PC-9 (cell line): ENCODE measurements at regions not wholly inside any gene's neighbourhood (a gene's known extent, or its start where the extent isn't known, plus 50 kb on each side); places are given as distances from the start of the nearest gene placed in this dataset.

Experiments
- BruUV-seq: library from RNA; stranded (reverse); fragments of 400-500 nt; replicated peaks from 2 replicates; lab custom pipeline; 2021; lab: Mats Ljungman, UMichigan
- CTCF ChIA-PET: fragments of 300-600 bp; sonication (Branson Sonifier 250); formaldehyde crosslinking; loops from one replicate; lab custom pipeline; 2022; ENCODE audit warnings: antibody characterized with exemption; lab: Charles Lee
- POLR2A ChIA-PET: fragments of 300-600 bp; sonication (Branson Sonifier 250); formaldehyde crosslinking; loops from one replicate; lab custom pipeline; 2022; ENCODE audit warnings: antibody characterized with exemption; ENCODE audit not compliant: unreplicated experiment; lab: Charles Lee
- DNase-seq, 2 experiments: peaks; one replicate each; pipeline versions ENCODE4 v3.0.0 to v3.0.0-alpha.2; 2015 to 2022; ENCODE audit warnings: mixed read lengths in 1 of 2
- H2AFZ ChIP-seq: fragments of 200-600 bp; sonication (generic); 2 replicates; pipeline ENCODE4 v1.8.1; 2017; ENCODE audit warnings: antibody characterized with exemption
- H3F3A ChIP-seq: fragments of 200-600 bp; sonication (generic); 2 replicates; pipeline ENCODE4 v1.8.1; 2017; ENCODE audit warnings: antibody characterized with exemption, mild to moderate bottlenecking, low read depth; ENCODE audit not compliant: insufficient read depth
- H3K27ac ChIP-seq: fragments of 200-600 bp; sonication (generic); 2 replicates; pipeline ENCODE4 v1.6.1; 2016; ENCODE audit warnings: mixed run types
- H3K27me3 ChIP-seq: fragments of 200-600 bp; sonication (generic); 2 replicates; pipeline ENCODE4 v1.6.1; 2016; ENCODE audit warnings: low read depth, mixed run types; ENCODE audit not compliant: insufficient read depth
- H3K36me3 ChIP-seq: fragments of 200-600 bp; sonication (generic); 2 replicates; pipeline ENCODE4 v1.6.1; 2016; ENCODE audit warnings: low read depth, mixed run types
- H3K4me1 ChIP-seq: fragments of 200-600 bp; sonication (generic); replicated peaks from 2 replicates; pipeline ENCODE4 v1.6.1; 2016; ENCODE audit warnings: mixed run types; ENCODE audit not compliant: insufficient read depth
- H3K4me2 ChIP-seq: fragments of 200-600 bp; sonication (generic); 2 replicates; pipeline ENCODE4 v1.6.1; 2017; ENCODE audit warnings: mixed run types
- H3K4me3 ChIP-seq: fragments of 200-600 bp; sonication (generic); 2 replicates; pipeline ENCODE4 v1.6.1; 2016; ENCODE audit warnings: mixed run types
- H3K79me2 ChIP-seq: fragments of 200-600 bp; sonication (generic); 2 replicates; pipeline ENCODE4 v1.6.1; 2017; ENCODE audit warnings: low read depth, mixed run types
- H3K9me2 ChIP-seq: fragments of 200-600 bp; sonication (generic); 2 replicates; pipeline ENCODE4 v1.8.1; 2017; ENCODE audit warnings: mild to moderate bottlenecking; ENCODE audit not compliant: insufficient read depth
- H3K9me3 ChIP-seq: fragments of 200-600 bp; sonication (generic); 2 replicates; pipeline ENCODE4 v1.8.1; 2016; ENCODE audit warnings: low read depth; ENCODE audit not compliant: insufficient read depth
- H4K20me1 ChIP-seq: fragments of 200-600 bp; sonication (generic); 2 replicates; pipeline ENCODE4 v1.8.1; 2017; ENCODE audit not compliant: insufficient read depth
- EZH2 ChIP-seq: fragments of 200-600 bp; sonication (generic); IDR thresholded peaks from 2 replicates; pipeline ENCODE4 v1.8.0; 2017; ENCODE audit warnings: antibody characterized with exemption, low read depth
- intact Hi-C: fragments of 100-400 bp; cut with micrococcal nuclease; formaldehyde crosslinking; loops from one replicate; pipeline ENCODE4 v1.10.0; 2022; ENCODE audit not compliant: unreplicated experiment
- TF ChIP-seq, protein P1 (sequence below): fragments of 200-600 bp; sonication (generic); conservative IDR thresholded peaks from 2 replicates; pipeline ENCODE4 v1.6.1; 2017; ENCODE audit warnings: mixed run types, antibody characterized with exemption, mild to moderate bottlenecking, moderate library complexity

DNA sequence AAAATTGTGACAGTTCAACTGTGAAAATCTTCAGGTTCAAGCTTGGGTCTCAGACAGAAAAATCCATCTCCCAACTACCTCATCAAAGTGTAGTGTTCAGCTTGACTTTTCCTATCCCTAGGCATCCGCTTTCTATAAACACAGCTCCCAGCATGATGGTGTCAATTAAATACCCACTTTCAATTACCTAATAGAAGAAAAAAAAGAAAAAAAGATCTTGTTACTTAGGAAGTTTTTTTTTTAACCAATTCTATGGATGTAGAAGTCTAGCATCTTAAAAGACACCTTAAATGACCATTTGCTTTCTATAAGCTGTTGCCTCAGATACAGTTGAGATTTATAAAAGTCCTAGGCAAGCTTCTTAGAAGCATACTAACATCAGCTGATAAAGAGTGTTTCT, 244.1 kb upstream of the MTNR1B start:
- Histone ChIP-seq H2AFZ (no peak overlapping the region), H3K36me3 (no peaks in the 10 kb centered on the region), H3K4me3 (no peak overlapping the region), H4K20me1 (no peaks in the 10 kb centered on the region), H3K27ac (no peak overlapping the region), H3K9me2 (no peaks in the 10 kb centered on the region), H3K4me1 (no peaks in the 10 kb centered on the region), H3K79me2 (no peaks in the 10 kb centered on the region), H3F3A (no peaks in the 10 kb centered on the region), H3K4me2 (no peak overlapping the region), H3K9me3 (no peaks in the 10 kb centered on the region), H3K27me3 (no peaks in the 10 kb centered on the region)
- no peak for DNase-seq
- TF ChIP-seq EZH2: no peak
- TF ChIP-seq, protein P1, sequence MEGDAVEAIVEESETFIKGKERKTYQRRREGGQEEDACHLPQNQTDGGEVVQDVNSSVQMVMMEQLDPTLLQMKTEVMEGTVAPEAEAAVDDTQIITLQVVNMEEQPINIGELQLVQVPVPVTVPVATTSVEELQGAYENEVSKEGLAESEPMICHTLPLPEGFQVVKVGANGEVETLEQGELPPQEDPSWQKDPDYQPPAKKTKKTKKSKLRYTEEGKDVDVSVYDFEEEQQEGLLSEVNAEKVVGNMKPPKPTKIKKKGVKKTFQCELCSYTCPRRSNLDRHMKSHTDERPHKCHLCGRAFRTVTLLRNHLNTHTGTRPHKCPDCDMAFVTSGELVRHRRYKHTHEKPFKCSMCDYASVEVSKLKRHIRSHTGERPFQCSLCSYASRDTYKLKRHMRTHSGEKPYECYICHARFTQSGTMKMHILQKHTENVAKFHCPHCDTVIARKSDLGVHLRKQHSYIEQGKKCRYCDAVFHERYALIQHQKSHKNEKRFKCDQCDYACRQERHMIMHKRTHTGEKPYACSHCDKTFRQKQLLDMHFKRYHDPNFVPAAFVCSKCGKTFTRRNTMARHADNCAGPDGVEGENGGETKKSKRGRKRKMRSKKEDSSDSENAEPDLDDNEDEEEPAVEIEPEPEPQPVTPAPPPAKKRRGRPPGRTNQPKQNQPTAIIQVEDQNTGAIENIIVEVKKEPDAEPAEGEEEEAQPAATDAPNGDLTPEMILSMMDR: no peak
- no TSS peak for BruUV-seq
- CTCF ChIA-PET: interaction anchor here (0.5 kb wide), 1 partner anchor 13 kb away, joined by 3 read pairs; no protein-coding TSS in a partner anchor
- POLR2A ChIA-PET: no interaction called here
- intact Hi-C loops: no loop called here

DNA sequence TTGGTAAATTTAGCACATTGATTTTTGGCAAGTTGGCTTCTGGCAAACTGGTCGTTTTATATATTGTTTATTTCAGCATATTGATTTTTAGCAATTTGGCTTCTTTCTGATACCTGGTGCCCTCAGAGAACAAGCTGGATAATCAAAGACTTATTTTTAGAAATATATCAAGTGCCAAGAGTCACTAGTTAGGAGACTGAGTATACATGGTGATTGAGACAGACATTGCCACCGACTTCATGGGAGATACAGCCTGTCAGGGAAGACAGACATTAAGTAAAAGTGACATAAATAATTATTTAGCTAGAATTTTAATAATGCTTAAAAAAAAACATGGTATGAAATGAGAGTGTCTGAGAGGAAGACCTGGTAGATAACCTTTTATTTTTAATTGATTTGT, 242.3 kb upstream of the MTNR1B start:
- ChIA-PET POLR2A (no interaction called here), CTCF (interaction anchor here (0.7 kb wide), 1 partner anchor 789 kb away, joined by 5 read pairs; no protein-coding TSS in a partner anchor)
- H4K20me1 ChIP-seq: no peaks in the 10 kb centered on the region
- DNase-seq: no peak
- H3K4me2 ChIP-seq: no peak overlapping the region
- H3K4me1 ChIP-seq: no peaks in the 10 kb centered on the region
- no peaks in the 10 kb centered on the region for H3K79me2 ChIP-seq
- intact Hi-C loops: no loop called here
- TF ChIP-seq, protein P1: no peak
- no peak for TF ChIP-seq EZH2
- no peaks in the 10 kb centered on the region for H3K27me3 ChIP-seq
- no peaks in the 10 kb centered on the region for H3F3A ChIP-seq
- no TSS peak for BruUV-seq
- H3K36me3 ChIP-seq: no peaks in the 10 kb centered on the region
- no peak overlapping the region for H2AFZ ChIP-seq
- no peaks in the 10 kb centered on the region for H3K9me3 ChIP-seq
- H3K4me3 ChIP-seq: no peak overlapping the region
- H3K27ac ChIP-seq: no peak overlapping the region
- no peaks in the 10 kb centered on the region for H3K9me2 ChIP-seq

DNA sequence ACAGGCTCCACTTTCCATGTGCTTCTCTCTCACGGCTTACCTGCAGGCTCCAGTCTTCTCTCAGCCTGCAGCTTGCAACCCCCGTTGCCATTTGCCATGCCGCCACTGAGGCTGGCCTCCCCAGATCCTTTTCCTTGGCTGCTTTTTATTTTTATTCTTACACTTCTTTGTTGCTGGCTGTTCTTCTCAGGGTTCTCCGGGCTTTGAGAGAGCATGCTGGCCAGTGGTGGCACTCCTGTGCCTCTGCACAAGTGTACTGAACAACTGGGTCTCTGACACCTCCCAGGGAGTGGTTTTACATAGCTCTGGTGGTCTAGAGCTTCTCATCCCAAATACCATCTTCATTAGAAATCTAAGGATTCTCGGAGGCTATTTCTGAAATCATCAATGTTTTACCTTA, 241.7 kb upstream of the MTNR1B start:
- Histone ChIP-seq H3K27me3 (no peaks in the 10 kb centered on the region), H3K4me1 (no peaks in the 10 kb centered on the region), H3K4me2 (no peak overlapping the region), H3K4me3 (no peak overlapping the region), H3K9me2 (no peaks in the 10 kb centered on the region), H2AFZ (no peak overlapping the region), H3K79me2 (no peaks in the 10 kb centered on the region), H3K27ac (no peak overlapping the region), H4K20me1 (no peaks in the 10 kb centered on the region), H3K9me3 (no peaks in the 10 kb centered on the region), H3K36me3 (no peaks in the 10 kb centered on the region), H3F3A (no peaks in the 10 kb centered on the region)
- TF ChIP-seq EZH2: no peak
- TF ChIP-seq, protein P1: no peak
- BruUV-seq: no TSS peak
- intact Hi-C loops: no loop called here
- CTCF ChIA-PET: no interaction called here
- no peak for DNase-seq
- POLR2A ChIA-PET: no interaction called here
